Peyer's patch (tissue), 4 donors: ENCODE measurements at regions not wholly inside any gene's neighbourhood (a gene's known extent, or its start where the extent isn't known, plus 50 kb on each side); places are given as distances from the start of the nearest gene placed in this dataset.

Source experiments
- POLR2A ChIP-seq, 2 donors: fragments of 450-650 bp; IDR thresholded peaks; one replicate each; pipeline ENCODE4 v1.5.1; 2017; ENCODE audit warnings: antibody characterized with exemption in 2 of 2, mild to moderate bottlenecking in 2 of 2, moderate library complexity in 2 of 2
- TF ChIP-seq, protein P1 (sequence below), 6 experiments: fragments of 450-650 bp in 4 of 6; fragments of 200-600 bp in 2 of 6; sonication (generic) in 1 of 6; IDR thresholded peaks; one replicate each; pipeline ENCODE4 v1.5.1; 2017 to 2019; ENCODE audit warnings: antibody characterized with exemption in 6 of 6, mild to moderate bottlenecking in 3 of 6, moderate library complexity in 1 of 6

DNA sequence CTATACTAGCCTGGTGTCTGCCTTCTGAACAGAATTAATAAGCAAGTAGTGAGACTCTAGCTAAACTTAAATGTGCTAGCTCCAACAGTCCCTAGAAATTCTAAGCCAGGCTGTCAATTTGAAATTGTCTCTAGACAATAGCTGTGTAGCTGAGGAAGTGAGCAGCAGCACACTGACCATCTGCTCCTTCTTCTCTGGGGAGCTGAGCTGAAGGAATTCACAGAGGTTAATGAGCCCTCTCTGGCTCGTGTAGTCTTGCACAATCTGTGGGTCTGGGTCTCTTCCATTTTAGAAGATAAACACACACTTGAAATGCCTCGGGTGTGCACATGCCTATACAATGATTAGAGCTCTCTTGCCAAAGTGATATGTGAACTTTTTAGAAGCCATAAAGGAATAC lies 63.5 kb upstream of the BARX1 start:
- no peak for TF ChIP-seq POLR2A (IDR thresholded peaks at IDR 0.05)
- TF ChIP-seq, protein P1, sequence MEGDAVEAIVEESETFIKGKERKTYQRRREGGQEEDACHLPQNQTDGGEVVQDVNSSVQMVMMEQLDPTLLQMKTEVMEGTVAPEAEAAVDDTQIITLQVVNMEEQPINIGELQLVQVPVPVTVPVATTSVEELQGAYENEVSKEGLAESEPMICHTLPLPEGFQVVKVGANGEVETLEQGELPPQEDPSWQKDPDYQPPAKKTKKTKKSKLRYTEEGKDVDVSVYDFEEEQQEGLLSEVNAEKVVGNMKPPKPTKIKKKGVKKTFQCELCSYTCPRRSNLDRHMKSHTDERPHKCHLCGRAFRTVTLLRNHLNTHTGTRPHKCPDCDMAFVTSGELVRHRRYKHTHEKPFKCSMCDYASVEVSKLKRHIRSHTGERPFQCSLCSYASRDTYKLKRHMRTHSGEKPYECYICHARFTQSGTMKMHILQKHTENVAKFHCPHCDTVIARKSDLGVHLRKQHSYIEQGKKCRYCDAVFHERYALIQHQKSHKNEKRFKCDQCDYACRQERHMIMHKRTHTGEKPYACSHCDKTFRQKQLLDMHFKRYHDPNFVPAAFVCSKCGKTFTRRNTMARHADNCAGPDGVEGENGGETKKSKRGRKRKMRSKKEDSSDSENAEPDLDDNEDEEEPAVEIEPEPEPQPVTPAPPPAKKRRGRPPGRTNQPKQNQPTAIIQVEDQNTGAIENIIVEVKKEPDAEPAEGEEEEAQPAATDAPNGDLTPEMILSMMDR (IDR thresholded peaks at IDR 0.05) = no peak
